Dedifferentiated amniotic fluid mesenchymal stem cell (primary cell): ENCODE measurements at regions not wholly inside any gene's neighbourhood (a gene's known extent, or its start where the extent isn't known, plus 50 kb on each side); places are given as distances from the start of the nearest gene placed in this dataset.
"Not testable (repeated sequence)": the region's sequence is repeated elsewhere in the genome, so short reads cannot be mapped to it uniquely, and the experiment has no call there.

ENCODE experiments used
- DNase-seq: peaks from one replicate; pipeline ENCODE4 v3.0.0-alpha.2; 2016; ENCODE audit errors: extremely low spot score

GRCh38 chr18:67010919-67011318 is 407.0 kb upstream of the CDH19 start:
- no peak for DNase-seq

GRCh38 chr18:67007999-67008398 is 404.1 kb upstream of the CDH19 start:
- DNase-seq: no peak

DNA sequence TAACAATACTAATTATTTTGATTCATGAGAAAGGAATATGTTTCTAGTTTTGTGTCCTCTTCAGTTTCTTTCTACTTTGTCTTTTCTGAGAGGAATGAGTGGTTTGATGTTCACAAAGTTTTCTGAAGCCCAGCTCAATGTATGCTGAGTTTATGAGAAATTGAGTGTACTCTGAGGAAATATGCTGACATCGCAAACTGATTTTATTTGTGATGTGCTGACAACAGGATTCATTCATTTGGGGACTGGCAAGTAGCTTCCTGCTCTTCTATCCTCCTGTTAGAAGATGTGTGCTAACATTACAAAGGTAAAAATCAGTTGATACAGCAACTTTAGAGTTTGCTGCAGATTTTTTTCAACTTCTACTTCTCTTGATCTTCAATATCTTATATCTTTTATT is 403.2 kb upstream of the CDH19 start:
- no peak for DNase-seq

DNA sequence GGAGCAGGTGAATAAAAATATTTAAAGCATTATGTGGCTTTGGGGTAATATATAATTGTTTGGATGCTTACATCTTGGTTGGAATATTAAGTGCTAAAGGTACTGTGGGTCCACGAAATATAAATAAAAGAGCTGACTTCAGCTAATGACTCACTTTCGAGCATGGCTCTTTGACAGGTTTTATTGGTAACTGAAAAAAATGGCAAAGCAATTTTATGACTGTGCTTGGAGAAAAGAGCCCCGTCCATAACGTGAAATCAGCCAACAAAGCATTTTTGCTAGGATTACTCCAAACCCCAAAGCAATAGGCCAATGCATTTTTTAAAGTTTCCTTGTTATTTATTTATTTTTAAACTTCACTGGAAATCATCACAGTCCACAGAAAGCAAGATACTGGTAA is 397.2 kb upstream of the CDH19 start:
- no peak for DNase-seq

DNA sequence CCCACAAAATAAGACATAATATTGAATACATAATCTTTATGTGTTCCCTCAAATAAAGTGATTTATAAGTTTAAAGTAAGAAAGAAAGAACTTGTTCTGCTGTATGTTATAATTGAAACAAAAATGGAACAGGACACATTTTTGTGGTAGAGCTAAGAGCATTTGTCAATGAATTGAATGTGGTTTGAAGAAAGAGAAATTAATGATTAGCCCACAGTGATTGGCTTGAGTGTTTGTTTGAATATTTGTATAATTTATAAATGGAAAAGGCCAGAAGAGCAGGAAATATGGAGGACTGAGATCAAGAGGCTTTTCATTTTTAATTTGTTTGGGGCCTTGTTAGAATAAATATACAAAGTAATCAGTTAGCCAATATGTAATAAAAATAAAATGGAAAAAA is 395.1 kb upstream of the CDH19 start:
- DNase-seq: no peak

- no peak for DNase-seq
Observed at GRCh38 chr18:66995270-66995669, 391.4 kb upstream of the CDH19 start.

DNA sequence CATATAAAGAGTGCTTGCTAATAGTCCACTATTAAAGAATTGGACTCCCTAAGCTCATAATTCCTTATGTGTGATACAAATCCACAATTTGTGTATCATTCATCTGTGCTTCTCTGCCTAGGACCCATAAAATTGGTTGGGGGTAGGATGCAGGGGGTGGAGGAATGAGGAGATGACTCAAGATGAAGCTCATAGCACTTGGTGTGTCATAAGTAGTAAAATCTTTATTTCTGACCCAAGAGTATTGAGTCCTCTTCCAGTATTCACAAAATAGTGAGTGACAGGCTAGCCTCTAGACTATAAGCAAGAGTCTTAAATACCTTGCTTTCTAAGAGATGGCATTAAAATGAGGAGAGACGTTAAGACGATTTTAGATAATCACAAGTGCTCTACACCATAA is 390.9 kb upstream of the CDH19 start:
- DNase-seq: no peak

- no peak for DNase-seq
Observed at GRCh38 chr18:66993492-66993891, 389.6 kb upstream of the CDH19 start.

DNA sequence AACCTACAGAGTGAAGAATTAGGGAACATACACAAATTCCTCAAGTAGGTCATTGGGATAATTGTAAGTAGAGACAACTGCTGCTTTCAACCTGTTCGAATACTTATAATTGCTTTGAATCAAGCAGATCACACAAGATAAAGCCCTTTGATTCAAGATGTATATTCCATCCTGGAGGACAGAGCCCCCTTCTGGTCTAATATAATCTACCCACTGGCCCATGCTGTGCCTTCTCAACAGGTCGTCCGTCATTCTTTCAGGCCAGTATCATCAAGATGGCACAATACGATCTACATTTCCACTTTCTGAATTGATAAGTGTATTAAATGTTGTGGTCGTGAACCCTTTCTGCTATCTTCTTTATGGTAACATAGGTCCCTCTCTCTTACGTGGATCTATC is 387.0 kb upstream of the CDH19 start:
- DNase-seq: no peak

GRCh38 chr18:66979009-66979408 is 375.1 kb upstream of the CDH19 start:
- no peak for DNase-seq

- no peak for DNase-seq
Observed at GRCh38 chr18:66972681-66973080, 368.8 kb upstream of the CDH19 start.

- DNase-seq: no peak
Observed at GRCh38 chr18:66971960-66972359, 368.1 kb upstream of the CDH19 start.

GRCh38 chr18:66966171-66966570 is 362.3 kb upstream of the CDH19 start:
- no peak for DNase-seq

GRCh38 chr18:66958309-66958708 is 354.4 kb upstream of the CDH19 start:
- no peak for DNase-seq

DNA sequence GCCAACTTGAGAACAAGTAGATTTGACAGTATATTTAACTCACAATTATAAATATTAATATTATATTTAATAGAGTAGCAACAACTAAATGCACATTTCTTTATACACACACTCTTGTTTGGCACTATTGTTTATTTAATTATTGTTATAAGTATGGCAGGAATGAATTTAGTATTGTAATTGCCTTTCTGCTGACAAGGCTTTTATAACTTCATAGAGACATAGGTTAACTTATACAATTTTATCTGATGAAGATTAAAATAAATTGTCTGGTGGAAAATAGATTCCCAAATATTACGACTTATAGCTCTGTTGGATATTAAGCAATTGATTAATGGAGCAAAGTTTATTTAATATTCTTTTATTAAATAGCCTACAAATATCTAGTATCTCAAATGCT is 347.9 kb upstream of the CDH19 start:
- no peak for DNase-seq

DNA sequence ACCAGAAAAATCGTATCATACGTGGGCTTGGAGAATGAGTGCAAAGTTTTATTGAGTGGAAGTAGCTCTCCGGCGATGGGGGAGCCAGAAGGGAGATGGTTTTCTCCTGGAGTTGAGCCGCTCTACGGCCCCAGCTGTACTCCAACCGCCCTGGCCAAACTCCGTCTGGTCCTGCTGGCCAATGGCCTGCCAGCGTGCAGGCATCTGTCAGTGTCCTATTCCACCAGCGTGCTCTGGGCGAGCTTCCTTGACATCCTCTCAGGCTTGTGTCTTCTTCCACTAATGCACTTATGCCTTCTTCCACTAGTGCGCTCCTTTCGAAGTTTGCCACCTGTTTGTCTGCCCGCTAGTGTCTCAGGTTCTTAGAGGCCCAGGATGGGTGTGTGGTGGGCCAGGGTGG is 345.5 kb upstream of the CDH19 start:
- DNase-seq: no peak

DNA sequence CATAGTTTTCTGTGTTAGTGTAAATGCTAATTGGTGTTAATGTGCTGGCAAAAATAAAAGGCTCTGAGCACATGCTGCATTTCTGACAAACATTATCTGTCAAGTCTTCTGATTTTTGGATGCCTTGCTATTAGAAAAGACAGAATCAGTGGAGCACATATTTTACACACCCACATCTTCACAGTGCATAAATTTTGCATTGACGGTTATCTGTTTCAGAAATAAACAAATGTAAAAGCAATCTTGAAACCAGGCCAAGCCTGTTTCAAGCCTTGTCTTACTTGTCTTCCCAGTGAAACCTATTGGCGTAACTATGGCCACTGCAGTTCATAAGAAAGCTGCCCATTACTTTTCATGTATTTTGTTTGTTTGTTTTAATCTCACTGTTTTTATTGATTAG is 333.7 kb upstream of the CDH19 start:
- DNase-seq: no peak

DNA sequence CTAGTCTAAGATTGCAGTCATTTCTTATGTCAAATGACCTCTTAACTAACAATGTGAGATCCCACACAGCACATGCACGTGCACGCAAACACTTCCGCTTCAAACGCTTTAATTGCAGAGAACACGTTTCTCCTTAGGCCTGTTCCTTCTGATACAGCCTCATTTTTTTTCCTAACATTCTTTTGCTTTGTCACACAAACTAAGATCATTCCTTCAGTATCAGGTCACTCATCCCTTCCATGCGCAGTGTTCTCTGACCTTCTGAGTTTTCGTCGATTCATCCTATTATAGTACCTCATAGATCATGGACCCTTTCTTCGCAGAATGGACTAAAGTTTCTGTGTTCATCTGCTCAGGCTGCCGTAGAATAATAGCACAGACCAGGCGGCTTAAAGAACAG is 327.1 kb upstream of the CDH19 start:
- DNase-seq: no peak

- no peak for DNase-seq
Observed at GRCh38 chr18:66916834-66917233, 312.9 kb upstream of the CDH19 start.

- DNase-seq: no peak
Observed at GRCh38 chr18:66900837-66901236, 296.9 kb upstream of the CDH19 start.

DNA sequence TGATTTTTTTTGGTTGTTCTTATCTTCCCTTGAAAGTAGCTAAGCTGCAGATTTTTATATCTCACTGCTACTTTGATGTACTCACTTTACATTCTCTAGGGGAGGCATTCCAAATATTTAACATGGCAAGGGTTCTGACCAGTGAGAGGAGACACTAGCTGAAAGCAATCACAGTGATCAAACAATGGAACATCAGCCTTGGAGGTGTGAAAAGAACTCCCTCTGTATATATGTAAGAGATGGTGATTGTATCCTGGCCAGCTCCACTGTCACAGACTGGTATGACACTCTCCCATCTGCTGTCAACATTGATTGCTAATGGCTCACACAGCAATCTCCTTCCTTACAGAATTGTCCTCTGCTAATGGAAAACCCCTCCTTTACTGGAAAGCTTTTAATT is 291.7 kb upstream of the CDH19 start:
- DNase-seq: no peak

DNA sequence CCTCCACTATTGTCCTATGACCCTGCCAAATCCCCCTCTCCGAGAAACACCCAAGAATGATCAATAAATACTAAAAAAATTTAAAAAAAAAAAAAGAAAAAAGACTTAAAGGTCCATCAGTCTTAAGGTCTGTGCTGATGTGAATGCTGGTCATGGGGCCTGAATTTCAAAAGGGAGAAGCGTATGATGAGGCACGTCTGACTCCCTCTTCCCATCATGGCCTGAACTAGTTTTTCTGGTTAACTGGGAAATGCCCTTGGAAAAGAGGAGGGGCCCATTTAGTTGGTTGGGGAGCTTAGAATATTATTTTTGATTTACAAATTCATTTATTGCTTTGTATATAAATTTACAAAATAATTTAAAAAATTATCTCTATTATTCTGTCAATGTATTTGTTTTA is 291.0 kb upstream of the CDH19 start:
- no peak for DNase-seq

- DNase-seq: not testable (repeated sequence)
Observed at GRCh38 chr18:66892388-66892787, 288.5 kb upstream of the CDH19 start.

DNA sequence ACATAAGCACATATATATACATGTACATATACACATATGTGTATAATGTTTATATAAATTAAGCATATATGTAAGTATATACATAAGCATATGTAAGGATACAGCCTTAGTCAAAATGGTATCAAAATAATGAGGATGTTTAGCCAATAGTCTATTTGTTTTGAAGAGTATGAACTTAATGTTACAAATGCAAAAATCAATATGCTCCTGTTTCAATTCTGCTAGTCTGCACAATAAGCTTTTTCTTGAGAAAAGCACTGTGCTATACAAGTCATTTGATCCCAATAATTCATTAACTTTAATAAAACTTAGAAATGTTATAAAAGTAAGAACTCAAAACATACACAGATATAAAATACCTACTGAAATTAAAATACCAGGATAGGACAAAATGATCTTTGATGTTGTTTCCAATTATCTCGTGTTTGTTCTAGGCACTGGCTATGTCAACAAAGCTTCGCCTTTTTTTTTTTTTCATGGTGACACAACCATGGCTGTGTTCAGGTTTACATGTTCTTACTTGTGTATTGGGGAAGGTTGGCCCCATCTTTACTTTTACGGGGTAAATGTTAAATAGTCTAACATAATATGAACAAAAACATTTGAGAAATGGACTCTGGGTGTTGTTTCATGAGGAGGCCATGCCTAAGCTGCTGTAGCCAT is 271.1 kb upstream of the CDH19 start:
- no peak for DNase-seq

DNA sequence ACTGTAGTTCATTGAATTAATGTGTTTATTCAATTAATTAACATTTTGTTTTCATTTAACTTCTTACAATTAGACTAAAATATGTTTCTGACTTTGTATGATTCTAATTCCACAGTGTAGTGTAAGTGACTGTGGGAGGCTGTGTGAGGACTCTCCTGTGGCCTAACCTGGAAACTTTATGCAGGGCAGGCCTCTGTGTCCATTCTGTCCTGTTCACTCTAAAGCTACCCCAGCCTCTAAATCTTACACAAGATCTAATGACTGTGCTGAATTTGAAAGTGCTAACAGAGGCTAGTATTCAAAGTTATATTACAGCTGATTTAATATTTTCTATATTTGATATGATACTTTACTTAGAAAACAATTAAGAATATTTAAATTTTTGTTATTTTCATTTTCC is 270.5 kb upstream of the CDH19 start:
- no peak for DNase-seq
